HG02884 (cell line): ENCODE measurements at regions not wholly inside any gene's neighbourhood (a gene's known extent, or its start where the extent isn't known, plus 50 kb on each side); places are given as distances from the start of the nearest gene placed in this dataset.

Source experiments
- ATAC-seq: cut with Tn5 transposase; IDR thresholded peaks from one replicate; pipeline ENCODE4 v1.9.1; 2021; ENCODE audit warnings: mild to moderate bottlenecking, moderate library complexity; ENCODE audit not compliant: unreplicated experiment

DNA sequence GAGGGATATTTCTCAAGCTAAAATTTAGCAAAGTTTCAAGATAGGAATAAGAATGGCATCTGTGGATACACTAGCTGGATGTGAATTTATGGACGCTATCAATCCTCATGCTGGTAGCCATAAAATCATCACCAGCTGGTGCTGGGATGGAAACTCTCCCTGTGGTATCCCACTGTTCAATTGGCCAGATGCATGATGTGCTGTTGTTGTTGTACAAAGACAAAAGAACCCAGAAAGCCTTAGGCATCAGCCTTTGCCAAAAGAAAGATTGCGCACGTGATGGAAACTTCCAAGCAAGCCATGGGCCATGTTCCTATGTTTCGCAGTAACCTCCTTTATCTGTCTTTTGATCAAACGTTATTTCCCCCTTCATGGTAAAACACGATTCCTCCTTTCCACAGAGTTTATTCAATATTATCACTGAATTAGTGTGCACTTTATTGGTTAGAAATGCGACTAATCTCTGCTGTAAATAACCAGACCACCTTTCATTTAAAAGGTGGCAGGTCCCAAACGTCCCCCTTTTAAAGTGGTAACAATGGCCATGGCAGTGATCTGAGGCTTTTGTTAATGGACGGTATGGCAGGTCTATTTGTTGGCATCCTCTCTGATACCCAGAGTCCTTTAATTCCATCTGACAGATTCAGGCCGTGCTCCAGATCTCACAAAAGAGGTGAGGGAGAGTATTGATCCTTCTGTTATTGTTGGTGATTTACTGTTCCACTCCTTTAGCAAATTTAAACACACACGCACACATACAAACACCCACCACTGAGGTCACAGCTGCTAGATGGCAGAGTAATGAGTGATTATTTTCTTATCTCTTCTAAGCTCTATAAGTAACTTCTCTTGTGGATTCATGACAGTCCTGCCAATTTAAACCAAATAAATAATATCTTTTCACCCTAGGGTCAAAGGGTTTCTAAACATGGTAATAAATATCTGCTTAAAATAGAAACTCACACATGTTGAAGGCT, 291.2 kb upstream of the KCNMB2 start:
- ATAC-seq: no peak

DNA sequence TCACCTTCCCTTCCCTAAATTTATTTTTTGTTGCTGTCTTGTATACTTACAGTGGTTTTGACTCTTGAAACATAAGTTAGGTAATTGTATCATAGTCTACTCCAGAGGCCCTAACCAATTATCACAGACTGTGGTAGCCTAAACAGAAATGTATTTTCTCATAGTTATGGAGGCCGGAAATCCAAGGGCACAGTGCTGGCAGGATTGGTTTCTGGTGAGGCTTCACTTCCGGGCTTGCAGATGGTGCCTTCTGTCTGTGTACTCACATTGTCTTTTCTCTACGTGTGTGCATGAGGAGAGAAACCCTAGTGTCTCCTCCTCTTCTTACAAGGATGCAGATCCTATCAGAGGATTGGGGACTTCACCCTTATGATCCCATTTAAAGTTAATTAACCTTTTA, 290.2 kb upstream of the KCNMB2 start:
- no peak for ATAC-seq

DNA sequence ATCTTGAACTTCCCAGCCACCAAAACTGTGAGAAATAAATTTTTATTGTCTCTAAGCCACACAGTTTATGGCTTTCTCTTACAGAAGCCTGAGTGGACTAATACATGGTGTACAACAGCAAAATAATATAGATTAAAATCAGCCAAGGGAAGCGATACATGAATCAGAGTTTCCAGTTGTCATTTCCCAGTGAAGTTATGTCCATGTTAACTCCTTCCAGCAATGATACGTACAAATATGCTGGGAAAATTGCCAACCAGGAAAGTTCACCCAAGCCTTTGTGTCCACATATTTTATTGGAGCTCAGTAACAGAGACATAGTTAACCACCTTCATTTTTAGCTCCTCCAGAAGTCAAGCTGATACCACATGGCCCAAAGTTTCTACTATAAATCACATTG, 280.9 kb upstream of the KCNMB2 start:
- ATAC-seq: no peak

DNA sequence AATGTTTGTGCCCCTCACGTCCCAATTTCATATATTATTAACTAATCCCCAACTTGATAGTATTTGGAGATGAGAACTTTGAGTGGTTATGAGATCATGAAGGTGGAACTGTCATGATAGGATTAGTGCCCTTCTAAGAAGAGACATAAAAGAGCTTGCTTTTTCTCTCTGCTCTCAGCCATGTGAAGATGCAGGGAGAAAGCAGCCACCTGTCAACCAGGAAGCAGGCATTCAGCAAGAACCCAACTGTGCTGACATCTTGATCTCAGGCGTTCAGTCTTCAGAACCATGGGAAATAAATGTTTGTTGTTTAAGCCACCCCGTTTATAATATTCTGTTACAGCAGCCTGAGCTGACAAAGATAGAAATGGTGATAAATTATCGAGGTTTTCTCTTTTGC, 278.7 kb upstream of the KCNMB2 start:
- no peak for ATAC-seq

DNA sequence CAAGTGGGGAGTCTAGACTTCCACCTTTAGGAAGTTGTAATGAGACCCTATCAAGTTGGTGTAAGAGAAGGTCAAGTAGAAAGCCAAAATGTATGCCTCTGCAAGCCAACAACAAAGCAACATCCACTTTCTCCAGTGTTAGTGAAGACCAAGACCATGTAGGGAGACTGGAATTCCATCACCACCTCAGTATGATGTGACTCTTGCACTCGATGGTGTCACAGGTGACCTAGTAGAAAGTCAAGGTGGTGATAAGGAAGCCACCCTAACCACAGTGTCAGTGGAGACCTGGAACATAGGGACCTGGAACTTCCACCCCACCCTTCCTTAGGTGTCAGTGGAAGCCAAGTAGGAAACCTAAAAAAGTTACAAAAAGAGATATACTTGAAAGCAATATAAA, 278.1 kb upstream of the KCNMB2 start:
- ATAC-seq: no peak

DNA sequence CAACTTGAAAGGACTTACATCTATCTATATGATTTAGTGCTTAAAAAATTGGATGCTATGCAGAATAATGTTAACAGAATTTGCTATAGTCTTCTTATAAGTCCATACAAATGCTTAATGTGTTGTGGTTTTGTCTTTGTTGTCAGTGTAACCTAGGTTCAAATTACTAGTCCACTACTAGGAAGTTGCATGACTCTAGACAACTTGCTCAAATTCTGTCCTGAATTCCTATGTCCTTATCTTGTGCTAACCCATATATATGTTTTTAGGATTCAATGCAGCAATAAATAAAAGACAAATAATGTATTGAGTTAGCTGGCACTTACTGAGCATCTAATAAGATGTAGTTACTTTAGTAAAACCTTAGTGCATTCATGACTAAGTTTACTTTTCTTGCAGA, 276.5 kb upstream of the KCNMB2 start:
- no peak for ATAC-seq

DNA sequence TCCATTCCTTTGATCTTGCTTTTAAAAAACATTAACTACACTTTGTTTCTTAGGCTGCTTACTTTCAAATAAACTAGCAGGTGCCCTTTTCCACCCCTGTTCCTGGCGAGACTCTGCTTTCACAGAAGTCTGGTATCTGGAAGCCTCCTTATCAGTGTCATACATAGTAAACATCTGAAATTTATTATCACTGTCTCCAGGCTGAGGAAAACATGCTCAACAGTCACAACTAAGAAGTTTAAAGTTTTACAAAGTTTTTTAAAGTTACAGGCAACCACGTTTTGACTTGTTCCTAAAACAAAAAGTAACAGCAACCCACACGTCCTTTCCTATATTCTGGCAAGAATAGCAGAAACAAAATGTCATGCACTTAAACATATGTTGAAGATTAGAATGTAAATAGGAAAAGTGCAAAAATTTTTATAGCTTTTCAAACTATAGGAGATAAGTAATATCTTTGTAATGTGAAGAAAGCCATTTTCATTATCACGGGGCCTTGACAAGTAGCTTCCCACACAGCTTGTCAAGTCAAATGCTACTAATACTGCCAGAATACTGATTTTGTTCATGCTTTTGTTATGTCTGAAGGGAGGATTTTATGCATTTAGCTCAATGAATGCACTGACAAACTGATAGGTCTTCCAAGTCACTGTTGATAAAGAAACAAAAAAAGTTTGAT, 275.2 kb upstream of the KCNMB2 start:
- ATAC-seq: no peak

DNA sequence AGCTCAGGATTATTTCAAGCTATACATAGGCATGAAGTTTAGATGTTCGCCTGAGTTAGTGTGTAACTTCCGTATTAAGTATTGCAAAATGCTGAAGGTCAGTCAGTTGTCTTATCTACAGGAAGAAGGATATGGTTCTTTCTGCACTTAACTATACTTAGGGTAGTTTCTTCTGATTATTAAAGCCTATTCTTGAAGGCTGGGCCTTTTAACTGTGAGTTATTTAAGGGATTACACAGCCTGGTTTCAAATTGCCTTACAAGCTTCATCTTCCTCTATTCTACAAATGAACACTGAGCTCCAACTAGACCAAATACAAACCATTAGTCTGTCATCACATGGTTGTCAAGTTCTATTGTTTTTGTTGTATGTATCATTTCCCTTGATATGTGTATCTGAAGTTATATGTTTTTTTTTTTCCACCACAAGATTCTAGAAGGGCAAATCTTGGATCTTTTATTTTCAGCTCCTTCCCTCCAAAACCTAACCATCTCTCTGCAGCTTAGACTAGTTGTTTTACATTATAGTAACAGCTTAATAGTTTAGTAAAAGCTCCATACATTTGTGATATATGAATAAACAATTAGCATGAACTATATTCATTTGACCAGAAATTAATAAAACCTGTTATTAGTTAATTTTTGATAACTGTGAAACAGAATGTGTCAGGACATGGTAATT, 272.9 kb upstream of the KCNMB2 start:
- ATAC-seq: no peak

DNA sequence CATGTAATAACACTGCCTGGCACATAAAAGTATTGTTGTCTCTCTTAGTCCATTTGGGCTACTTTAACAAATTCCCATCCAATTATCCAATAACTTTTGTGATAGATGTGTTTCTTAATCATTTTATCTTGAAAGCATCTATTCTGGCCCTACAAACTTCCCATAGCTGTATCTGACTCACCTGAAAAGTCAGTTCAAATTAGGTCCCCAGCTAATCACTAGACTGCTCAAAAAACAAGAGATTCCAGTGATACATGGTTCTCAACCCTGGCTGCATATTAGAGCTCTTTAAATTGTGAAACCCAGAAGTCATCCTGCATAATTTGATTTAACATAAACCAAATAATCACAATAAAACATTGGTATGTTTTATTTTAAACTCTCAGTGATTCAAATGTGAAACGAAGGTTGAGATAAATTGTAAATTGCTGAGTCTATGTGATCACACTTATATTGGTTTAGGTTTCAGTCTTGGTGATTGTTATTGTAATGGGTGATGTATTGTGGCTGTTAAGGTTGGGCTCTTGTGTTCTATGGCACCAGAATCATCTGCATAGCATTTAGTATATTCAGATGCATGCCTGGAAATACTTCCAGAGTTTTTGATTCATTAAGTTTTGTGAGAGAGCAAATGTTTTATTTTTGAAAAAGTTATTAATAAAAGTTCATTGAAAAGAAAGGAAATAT, 268.9 kb upstream of the KCNMB2 start:
- ATAC-seq: no peak

DNA sequence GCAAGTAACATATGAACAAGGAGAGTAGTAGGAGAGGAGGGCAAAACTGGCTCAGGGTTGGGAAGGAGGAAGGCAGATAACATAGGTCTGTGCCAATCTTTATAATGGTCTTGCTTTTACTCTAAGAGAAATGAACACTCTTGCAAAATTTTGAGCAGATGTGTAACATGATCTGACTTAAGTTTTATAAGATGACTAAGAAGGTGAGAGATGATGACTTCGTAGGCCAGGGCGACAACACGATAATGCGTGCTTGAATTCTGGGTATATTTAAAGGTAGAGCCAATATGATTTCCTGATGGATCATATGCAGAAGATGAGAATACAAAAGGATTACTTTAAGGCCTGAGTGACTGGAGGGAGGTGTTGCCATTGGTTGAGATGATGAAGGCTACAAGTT, 265.4 kb upstream of the KCNMB2 start:
- ATAC-seq: no peak

DNA sequence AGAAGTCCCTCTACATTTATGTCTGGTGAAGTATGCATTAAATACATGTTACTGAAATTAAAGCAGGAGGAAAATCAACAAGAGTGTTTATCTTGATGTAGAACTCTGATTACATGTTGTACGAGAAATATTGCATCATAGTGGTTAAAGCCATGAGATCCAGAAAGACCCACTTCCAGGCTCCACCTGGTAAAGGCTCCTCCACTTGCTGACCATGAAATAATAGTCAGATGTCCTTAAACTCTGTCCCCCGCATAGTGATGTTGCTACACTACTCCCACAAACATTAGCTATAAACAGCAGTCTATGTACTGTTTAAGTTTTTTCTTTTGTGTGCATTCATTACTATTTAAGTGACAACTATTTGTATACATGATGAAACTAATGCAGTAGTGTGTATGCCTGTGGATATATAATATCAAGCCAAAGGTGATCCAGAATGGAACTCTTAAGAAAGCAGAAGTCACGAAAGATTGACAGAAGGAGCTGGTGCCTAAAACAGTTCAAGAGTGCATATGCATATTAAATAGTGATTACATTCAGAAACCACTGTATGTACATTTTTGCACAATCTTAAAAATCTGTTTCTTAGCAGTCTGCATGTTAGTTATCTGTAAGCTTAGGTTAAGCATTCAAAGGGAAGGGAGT, 264.4 kb upstream of the KCNMB2 start:
- no peak for ATAC-seq

DNA sequence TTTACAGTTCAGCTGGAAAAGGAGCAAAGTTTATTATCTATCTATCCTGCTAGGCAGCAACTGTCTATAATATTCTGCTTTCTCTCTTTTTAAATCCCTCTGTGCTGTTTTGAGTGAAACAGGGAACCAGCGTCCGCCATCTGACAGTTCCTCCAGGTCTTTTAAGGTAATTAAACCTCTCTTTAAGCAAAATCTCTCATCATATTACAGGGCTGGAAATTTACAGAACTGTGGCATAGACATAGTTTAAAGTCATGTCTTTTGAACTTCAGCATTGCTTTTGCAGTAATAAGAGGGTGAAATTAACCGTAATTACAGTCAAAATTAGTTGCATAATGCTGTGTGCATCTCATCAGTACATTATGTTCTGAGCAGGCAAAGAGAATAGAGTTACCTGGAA, 263.4 kb upstream of the KCNMB2 start:
- no peak for ATAC-seq

DNA sequence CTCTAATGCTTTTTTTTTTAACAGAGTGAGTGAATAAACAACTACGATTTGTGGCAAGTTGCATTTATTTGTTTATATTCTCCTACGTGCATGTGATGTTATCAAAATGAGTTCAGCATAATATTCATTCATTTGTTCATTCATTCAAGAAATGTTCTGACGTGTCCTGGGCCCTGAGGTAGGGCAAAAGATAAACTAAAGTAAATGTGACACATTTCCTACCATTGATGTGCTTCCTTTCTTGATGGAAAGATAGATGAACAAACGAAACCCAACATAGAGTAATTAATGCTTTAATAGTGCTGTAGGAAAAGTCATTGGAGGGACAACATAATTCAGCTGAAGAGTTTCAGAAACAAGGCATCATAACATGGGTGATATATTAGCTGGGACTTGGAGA, 261.5 kb upstream of the KCNMB2 start:
- no peak for ATAC-seq

DNA sequence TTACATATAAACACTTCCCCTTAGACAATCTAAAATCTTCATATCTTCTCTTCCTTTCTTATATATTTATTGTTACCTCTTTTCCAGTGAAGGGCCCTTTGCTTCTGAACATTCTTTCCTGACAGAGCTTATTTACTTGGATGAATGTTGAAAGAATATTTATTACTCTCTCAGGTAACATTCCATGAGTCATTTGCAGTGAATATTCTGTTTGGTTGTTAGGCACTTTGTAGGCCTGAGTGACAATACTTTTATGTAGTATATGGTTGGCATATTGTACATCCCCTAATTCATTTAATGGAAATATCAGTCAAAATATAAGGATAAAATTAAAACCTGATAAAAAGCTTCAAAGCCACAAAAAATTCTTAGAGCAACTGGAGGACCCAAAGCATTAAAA, 260.9 kb upstream of the KCNMB2 start:
- ATAC-seq: no peak

DNA sequence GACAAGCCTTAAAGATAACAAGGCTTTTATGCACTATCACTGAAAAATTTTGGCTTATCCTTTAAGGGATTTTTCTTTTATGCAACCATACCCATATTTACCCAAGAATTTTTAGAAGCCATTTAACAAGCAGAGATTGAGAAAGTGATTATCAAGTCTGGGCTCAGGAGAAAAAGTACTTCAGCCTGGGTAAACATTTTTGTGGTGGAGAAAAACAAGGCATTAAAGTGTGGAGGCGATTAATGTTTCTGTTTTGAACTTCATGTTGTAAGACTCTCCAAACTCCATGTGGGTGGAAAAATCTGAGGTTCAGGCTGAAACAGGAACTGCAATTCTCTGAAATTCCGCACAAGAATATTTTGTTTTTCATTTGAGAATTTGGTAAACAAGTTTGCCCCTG, 260.4 kb upstream of the KCNMB2 start:
- no peak for ATAC-seq

DNA sequence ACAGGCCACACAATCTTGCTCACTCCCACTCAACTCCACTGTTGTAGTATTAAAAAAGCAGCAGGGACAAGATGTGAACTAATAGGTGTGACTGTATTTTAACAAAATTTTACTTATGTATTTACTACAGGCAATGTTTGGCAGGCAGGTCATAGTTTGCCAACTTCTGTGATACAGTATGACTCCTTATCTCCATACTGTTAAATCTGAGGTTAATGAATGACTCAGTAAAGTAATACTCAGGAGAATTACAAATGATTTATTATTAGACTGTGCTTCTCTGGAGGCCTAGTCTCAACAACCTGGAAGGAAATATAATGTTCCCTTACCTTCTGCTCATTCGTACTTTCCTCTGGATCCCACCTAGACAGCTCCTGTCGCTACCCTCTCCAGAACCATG, 258.6 kb upstream of the KCNMB2 start:
- ATAC-seq: no peak

DNA sequence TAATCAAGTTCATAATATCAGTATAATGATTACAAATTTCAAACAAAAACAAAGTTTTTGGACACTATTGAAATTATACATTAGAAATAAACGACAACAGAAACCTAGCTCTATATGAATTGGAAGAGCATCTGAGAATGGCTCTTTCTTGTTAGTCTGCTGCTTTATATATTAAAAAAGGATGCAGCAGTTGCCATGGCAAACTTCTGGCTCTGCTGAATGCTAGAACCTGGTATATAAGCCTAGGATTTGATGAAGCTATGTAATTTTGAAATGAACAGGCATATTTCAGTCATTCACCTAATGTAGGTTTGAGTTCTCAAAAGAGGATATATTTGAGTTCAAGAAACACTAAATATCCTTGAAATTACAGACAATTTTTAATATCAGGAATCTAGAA, 252.7 kb upstream of the KCNMB2 start:
- no peak for ATAC-seq

DNA sequence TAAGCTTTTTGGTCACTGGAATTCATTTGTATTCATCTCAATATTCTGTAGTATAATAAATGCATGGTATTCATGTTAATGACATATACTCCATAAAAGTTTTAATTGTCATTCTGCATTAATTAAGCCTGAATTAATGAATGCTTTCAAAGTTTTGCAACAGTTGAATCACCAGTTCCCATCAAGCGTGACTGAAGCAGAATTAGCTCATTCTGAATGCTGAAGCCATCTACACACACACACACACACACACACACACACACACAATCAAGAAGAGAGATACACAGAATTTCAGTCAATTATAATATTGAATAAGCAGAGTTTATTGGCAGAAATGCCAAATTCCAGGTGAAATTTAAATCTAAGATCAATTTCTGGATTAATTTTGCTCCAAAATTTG, 252.1 kb upstream of the KCNMB2 start:
- ATAC-seq: no peak

DNA sequence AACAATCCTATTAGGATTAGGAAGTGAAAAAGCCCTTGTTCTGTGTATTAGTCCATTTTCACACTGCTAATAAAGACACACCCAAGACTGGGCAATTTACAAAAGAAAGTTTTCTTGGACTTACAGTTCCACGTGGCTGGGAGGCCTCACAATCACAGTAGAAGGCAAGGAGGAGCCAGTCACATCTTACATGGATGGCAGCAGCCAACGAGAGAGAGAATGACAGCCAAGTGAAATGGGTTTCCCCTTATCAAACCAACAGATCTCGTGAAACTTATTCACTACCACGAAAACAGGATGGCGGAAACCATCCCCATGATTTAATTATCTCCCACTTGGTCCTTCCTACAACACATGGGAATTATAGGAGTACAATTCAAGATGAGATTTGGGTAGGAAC, 248.2 kb upstream of the KCNMB2 start:
- no peak for ATAC-seq

DNA sequence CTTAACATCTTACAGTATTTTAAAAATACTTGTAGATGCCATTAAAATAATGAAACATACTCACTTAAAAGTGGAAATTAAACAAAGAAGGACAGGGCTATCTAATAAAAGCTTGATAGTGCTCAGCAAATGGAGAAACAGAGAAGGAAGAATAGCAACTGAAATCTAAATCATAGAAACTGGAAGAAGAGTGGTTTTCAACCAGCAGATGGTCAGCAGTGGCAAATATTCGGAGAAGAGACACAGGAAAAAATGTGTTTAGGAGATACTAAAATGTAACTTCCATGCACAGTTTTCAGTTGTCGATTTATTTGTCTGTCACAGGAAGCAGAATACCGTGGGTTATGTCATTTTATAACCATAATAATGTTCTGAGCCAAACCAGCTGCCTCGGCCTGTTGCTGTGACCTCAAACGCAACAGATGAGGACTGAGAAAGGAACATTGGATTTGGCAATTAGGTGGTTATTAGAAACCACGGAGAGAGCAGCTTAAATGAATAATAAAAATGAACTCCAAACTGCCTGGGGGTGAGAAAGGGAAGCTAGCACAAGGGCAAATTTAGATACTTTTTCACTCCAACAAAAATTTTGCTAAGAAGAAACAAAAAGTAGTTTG, 246.6 kb upstream of the KCNMB2 start:
- ATAC-seq: no peak
